HG03460 (cell line): ENCODE measurements at regions not wholly inside any gene's neighbourhood (a gene's known extent, or its start where the extent isn't known, plus 50 kb on each side); places are given as distances from the start of the nearest gene placed in this dataset.

Source experiments
- ATAC-seq: cut with Tn5 transposase; IDR thresholded peaks from one replicate; pipeline ENCODE4 v1.9.1; 2021; ENCODE audit not compliant: unreplicated experiment

DNA sequence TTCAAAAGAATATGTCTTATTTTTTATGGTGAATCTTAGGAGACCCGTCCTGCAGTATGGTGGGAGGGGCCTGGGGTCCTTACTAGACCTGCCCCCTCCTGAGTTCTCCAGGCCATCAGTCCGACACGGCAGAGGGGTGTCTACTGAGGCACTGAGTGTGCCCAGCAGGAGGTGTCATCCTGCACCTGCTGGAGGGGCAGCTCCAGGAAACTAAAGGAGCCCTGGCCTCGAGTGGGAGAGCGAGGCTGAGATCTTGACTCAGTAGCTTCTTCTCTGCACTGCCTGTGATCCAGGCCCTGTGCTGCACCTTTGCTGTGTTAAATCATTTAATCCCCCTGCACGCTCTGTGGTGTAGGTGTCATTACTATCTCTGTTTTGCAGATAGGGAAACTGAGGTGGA is 587.7 kb downstream of the PTPRU start:
- ATAC-seq = no peak

DNA sequence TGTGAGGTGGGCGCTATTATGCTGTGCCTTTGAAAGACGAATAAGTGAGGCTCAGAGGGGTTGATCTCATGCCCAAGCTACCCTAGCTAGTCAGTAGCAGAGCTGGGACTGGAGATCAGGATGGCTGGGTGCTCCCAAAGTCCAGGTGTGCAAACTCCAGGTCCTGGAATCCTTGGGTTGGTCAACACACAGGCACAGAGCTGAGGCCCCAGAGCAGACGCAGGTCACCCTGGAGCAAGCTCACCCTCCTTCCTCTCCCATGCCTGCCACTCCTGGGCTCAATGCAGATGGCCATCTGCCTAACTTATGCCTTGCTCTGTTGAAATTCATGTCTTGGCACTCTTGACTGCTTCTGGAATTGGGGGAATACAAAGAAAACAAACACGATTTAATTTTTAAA is 587.2 kb downstream of the PTPRU start:
- ATAC-seq = no peak

DNA sequence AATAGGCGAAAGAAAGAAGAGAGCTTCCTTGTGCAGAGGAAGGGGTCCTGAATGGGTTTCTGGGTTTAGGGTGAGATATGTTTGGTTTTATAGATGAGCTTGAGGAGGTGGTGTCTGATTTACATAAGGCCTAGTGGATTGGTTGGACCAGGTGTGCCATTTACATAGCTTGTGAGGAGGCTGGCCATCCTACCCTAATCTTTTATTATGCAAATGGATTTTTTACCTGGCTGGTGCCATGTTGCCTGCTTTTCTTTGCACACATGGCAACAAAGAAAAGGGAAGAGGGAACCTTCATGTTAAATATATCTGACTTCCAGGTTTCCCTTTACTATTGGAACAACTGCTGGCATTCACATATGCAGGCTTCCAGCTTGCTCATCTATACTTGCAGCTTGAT is 585.3 kb downstream of the PTPRU start:
- ATAC-seq = no peak

DNA sequence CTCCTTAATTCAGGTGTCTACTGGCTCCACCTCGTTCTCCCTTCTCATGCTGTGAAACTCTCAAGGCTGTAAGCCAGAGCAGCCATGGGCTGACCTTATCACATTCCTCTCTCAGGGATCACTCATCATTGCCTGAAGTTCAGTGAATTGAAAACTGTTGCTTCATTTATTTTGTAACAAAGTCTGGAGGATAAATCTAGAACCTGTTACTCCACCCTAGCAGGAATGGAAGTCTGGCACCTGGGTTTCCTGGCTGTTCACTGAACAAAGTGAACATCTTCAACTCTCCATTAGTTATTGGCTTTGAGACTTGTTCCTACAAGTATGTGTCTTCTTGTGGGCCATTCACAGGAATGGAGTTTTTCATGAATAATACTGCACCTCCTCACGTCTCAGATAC is 584.1 kb downstream of the PTPRU start:
- no peak for ATAC-seq

DNA sequence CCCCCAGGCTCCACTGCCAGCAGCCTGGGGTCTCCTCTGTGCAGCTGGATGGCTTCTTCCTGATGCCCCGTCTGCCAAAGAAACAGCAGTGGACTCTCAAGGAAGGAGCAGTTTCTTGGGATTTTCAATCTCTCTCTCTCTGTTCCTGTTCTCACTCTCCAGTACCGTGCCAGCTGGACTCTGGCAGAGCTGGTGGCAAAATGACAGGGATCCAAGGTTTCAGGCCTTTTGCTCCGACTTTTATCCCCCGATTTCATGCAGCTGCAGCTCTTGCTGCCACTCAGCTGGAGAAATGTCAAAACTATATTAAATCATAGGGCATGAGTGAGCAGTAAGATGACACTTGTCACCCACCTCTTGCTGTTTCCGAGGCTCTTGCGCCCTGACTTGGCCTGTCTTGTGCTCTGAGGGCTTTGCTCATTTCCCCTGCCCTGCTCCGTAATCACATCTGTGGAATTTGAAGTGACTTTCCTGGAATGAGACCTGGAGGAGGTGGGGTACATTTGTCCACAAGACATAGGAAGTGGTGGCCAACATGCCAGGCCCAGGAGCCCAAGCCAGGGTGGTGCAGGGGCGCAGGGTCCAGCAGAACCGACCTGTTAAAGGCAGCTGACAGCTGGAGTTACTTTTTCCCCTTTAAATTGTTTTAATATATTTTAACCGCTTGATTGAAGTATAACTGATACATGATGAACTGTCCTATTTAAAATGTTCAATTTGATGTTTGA is 576.2 kb downstream of the PTPRU start:
- ATAC-seq = no peak

DNA sequence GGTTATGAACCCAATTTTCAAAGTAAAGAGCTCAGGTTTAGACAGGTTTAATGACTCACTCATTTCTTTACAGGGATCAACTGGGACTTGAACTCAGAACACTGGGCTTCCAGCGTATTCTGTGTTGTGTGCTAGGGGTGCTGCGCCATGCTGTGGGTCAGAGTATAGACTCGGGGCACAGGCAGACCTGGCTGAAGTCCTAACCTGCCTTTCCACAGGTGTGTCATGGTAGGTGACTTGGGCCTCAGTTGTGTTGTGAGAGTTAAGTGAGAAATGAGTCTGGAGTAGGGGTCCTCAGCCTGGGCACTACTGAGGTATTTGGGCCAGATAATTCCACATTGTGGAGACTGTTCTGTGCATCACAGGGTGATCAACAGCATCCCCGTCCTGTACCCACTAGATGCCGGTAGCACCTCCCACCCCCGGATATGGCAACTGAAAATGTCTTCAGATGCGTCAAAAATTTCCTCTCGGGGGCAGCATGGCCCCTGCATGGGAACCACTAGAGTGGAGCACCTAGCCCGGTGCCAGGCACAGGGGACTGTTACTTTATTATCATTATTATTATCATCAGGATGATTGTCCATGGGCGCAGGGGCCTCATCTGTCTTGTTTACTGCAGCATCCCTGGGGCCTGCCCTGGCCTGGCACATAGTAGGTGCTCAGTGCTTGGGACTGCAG is 575.5 kb downstream of the PTPRU start:
- ATAC-seq = no peak

DNA sequence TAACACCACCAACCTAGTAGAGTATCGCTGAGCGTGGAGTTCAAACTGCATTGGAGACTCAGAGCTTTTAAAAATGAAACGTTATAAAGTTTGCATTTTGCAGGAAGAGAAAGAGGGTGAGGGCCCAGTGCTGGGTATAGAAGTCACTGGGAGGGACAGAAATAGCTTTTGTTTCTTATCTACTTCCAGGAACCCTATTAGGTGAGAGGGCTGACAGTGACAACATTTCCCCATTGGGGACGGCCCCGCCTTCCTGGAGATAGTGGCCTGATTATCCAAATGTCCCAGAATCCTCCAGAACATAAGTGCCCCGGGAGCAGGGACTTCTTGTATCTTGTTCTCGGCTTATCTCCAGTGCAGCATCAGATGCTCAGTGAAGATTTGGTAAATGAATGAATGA is 574.9 kb downstream of the PTPRU start:
- ATAC-seq = no peak

DNA sequence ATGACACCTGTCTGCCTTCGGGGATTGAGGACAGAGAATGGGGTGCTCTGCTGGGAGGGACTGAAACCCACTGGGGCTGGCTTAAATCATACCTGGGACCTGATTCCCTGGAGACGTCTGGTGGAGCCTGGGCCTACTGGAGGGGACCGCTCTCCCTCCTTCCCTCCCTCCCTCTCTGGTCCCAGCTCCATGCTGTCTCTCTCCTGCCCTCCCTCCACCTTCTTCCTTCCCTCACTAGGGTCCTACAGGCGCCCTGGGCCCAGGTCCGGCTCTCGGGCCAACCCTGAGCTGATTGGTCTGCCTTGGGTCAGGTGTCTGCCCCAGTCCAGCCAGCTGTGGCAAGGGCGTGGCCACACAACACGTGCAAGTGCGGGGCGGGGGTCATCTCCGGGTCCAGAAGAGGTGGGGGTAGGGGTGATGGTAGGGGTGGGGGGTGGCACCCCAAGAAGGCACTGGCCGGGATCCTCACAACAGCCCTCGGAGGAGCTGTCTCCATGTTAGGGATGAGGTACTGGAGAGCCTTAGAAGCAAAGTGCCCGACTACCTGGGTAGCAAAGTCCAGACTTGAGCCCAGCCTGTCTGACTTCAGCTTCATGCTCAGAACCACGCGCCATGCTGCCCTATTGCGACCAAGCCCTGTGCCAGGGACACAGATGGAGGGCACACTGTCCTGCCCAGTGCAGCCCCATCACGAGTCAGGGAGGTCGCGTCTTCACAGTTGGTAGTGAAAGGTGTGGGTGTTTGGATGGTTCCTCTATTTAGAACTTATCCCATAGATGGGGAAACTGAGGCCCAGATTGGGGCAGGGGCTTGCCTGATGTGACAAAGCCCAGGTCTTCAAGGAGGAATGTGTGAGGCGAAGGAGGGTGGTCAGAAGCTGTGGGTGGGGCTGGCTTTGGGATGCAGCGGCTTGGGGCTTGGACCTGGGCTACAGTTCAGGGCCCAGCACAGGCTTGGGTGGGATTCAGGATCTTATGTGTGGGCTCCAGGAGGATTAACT is 574.1 kb downstream of the PTPRU start:
- ATAC-seq = no peak

DNA sequence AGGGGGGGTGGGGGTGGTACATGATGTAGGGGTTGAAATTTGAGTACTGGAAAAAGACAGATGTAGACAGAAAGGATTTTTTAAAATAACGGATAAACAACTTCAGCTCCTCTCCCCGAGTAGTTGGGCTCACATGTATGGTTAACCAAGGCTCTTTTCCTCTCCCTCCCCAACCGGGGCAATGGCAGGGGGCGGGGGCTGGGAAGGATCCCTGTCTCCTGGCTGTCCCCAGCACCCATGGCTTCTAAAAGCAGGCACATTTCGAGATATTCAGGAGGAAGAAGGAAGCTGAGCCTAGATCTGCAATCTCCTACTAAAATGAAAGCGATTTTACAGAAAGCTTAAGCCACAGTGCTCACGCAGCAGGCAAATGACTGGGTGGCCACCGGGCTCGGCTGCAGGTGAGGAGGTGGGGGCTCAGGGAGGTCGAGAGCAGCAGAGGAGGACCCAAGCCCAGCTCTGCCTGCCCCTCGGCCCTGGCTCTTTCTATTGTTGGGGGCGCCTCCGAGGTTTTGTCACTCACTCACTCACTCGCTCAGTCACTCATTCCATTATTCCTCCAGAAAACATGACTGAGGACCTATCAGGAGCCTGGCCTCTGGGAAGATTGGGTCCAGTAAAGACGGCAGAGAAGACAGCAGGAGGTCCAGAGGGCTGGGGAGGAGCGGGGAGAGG is 573.3 kb downstream of the PTPRU start:
- no peak for ATAC-seq

DNA sequence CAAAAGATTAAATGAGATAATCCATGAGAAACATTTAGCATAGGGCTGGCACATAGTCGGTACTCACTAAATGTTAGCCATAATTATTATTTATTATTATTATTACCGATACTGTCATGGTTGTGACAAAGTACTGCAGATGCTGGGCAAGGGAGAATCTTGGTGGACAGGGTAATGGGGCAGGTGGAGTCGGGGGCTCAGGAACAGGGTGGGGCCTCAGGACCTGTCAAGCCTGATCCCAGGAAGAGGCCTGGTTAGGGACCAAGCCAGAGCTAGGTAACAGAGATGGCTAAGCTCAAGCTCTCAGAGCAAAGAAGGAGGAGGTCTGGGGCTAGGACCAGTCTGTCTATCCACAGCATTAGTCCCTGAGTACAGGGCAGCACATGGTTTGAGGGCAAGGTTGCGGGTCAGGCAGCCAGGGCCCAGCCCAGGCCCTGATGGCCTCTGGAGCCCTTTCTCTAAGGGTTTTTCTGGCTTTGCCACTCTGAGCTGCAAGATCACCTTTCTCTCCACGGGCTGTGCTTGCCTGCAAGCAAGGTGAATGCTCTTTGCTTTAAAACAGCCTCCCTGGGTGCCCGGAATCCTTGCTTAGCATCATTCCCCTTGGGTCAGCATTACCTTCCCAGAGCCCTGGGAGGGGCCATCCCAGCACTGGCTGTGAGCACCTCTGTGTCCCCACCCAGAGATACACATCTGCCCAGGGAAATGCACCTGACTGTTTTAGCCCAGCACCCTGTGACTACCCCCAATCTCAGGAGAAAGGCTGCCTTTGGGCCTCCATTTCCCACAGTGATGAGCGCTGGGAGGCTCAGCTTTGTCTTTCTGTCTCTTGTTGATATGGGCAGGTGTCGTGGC is 572.0 kb downstream of the PTPRU start:
- no peak for ATAC-seq

DNA sequence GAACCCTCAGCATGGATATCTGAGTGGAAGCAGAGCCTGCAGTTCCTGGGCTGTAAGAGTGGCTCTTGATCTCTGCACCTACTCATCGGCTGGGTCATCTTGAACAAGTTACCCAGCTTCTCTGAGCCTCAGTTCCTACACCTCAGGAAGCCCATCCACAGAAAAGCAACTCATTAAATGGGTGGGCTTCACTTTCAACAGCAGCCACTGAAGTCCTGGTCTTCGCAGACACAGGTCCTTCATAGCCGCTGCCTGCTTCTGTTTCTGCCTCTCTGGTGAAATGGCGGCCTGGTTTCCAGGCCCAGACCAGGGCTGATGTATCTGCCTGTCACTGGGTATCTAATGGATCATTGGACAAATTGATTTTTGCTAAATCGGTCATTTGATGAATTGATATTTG is 571.4 kb downstream of the PTPRU start:
- no peak for ATAC-seq

DNA sequence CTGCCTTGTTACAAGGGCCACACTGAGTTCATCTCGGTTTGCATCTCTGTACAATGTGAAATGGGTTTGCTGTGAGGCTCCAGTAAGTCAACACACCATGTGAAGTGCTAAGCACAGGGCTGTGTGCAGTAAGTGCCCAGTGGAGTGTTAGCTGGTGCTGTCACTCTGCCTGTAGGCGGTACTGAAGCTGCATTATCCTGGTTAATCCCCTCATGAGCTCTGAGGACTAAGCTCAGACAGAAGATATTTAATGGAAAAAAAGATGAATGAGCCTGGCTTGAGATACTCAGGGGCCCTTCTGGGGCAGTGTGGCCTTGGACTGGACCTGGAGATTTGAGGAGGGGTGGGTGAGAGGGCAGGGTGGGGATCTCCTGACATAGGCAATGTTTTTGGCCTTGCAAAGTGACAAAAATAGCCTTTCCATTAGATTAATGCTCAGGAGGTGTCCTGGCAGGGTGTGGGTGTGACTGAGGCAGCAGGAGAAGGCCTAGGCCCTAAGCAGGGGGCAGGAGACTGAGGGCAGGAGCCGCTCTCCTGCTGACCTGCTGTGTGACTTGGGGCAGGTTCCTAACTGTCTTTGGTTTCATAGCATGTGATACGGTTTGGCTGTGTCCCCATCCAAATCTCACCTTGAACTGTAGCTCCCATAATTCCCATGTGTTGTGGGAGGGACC is 570.5 kb downstream of the PTPRU start:
- ATAC-seq = no peak

DNA sequence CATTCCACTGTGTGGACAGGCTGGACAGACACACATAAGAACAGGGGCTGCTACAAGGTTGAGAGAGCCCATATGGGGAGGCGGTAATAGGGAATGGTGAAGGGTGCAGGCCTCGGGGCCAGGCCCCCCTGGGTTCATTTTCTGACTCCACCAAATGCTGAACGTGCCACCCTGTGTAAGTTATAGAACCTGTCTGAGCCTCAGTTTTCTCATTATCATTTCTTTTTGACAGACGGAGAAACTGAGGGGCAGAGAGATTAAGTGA is 569.5 kb downstream of the PTPRU start:
- no peak for ATAC-seq

DNA sequence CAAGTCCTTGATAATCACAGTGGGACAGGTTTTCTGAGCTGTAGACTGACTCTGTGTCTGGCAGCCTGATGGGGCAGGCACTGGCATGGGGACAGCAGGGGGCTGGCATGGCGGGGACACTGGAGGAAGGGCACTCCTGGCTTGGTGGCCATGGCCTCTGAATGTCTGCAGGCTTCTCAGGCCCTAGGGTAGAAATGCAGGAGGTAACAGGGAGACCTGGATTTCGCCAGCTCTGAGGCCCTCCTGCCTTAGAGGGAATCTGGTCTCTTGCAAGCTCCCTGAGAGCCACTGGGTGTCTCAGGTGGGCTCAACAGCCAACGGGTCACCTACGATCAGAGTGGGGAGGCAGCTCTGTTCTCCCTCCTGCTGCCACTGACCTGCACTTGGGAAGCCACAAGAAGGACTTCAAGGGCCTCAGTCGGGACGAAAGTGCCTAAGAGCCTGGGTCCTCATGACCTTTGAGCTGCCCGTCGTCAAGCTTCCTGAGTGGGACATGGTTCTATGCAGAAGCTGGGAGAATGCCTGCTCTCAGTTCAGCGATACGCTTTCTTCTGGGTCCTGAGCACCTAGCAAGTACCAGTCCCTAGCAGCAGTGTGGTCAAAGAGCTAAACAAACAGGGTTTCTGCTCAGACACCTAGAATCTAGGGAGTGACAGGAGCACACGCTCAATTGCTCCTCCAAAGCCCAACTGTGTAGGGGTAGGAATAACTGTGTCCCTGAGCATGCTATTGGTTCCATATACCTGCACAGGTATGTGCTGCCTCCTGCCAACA is 569.0 kb downstream of the PTPRU start:
- no peak for ATAC-seq

DNA sequence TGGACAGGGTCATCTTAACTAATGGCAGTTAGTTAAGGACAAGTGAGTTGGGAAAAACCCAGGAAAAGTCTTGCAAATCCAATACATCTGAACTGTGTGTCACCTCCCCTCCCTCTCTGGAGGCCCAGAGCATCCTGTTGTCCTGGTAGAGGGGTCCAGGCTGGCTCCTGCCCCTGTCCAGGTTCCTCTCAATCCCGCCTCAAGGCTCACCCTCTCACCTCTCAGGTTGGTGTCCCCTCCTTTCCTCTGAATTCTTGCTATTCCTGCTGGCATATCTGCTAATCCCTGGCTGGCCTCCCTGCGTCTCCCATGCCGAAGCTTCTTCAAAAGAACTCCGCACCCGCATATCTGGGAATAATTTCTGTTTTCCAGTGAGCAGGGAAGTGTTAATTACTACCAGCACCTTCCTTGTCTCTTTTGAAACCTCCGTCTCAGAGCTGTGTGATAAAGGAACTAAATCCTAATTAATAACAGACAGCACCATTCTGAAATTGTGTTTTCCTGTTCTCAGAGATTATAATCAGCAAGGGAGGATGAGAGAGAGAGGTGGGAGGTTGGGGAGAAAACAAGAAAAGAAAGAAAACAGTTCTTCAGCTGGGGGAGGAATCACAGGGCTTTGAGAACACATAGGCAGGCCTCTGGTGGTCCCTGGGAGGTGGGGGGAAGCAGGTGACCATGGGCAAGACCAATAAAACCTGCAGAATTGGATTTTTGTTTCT is 568.0 kb downstream of the PTPRU start:
- ATAC-seq = no peak

DNA sequence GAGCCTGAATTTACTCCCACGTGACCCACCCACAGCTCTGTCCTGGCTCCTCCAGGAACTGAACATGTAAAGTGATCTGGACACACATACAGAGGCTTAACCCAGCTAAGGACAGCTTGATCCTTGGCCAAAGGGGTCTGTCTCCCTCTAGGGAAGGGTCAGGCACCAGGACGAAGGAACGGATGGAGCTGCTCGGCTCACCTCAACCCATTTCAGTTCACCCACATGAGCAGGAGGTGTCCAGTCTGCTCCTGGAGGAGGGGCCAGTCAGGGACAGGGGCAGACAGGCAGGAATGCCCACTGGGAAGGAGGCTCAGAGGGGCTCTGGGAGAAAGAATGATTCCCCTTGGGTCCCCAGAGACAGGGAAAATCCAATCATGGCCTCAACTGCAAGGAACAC is 567.2 kb downstream of the PTPRU start:
- no peak for ATAC-seq

DNA sequence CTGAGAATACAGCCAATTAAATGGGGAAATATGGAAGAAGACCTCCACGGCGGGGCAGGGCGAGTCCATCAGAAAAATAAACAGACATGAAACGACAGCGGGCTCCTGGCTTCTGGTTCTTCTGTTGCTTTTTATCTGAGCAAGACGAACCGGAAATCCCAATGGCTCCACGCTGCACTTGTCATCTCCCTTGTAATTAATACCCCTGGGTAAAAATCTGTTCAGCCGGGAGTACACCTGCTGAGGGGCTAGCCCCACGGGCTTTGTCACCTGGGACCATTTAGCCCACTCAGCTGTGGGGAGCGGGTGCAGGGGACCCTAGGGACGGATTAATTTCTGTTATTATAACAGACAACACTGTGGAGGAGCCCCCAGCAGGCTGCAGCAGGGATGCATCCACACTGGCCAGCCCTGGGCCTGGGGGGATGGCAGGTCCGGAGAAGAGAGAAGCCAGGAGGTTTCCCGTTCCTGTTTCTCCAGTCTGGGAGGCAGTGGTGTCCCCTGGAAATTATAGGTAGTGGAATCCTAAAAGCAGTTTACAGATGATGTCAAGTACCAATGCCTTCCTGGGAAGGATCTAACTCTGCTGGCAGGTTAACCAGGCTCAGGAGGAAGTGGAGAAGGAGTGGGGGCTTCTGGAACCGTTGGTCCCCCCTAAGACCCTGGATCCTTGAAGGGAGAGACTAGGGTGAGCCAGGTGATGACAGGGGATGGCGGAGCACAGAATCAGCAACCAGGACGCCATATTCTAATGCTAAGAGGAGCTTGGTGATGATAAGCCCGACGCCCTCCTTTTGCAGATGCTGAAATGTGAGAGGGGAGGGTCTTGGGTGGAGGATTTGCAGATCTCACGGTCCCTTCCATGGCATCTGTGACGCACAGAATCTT is 566.1 kb downstream of the PTPRU start:
- ATAC-seq = no peak
